HepG2 (cell line): ENCODE measurements at regions not wholly inside any gene's neighbourhood (a gene's known extent, or its start where the extent isn't known, plus 50 kb on each side); places are given as distances from the start of the nearest gene placed in this dataset.

ENCODE experiments used
- ATAC-seq: fragments of 200-7000 bp; cut with Tn5 transposase; 3 replicates; pipeline ENCODE4 v1.9.1; 2020; ENCODE audit warnings: mild to moderate bottlenecking, moderate library complexity
- BruUV-seq: library from RNA; stranded (reverse); fragments of 400-500 nt; replicated peaks from 2 replicates; lab custom pipeline; 2021; lab: Mats Ljungman, UMichigan
- CTCF ChIA-PET: fragments of 300-600 bp; formaldehyde crosslinking; extraction: SDS; loops from one replicate; lab custom pipeline; 2021; ENCODE audit warnings: low total read pairs, inconsistent platforms, low intra/inter-chr PET ratio; lab: Yijun Ruan, JAX
- POLR2A ChIA-PET: fragments of 350-600 bp; sonication (Branson Sonifier 250); formaldehyde crosslinking; loops from one replicate; lab custom pipeline; 2020; ENCODE audit warnings: antibody characterized with exemption, inconsistent platforms; lab: Yijun Ruan, JAX
- DNase-seq: peaks from one replicate; pipeline ENCODE4 v3.0.0-alpha.2; 2015; ENCODE audit warnings: low spot score
- FAIRE-seq: peaks from 3 replicates; lab custom pipeline; 2011; peaks lifted over from hg19 to GRCh38; lab: Jason Lieb, UNC
- H2AFZ ChIP-seq: one replicate; pipeline ENCODE4 v1.6.1; 2011; ENCODE audit warnings: low read length, inconsistent platforms
- H3K27ac ChIP-seq: fragments of 300-600 bp; 3 replicates; pipeline ENCODE4 v1.8.0; 2011; ENCODE audit warnings: mixed run types, mild to moderate bottlenecking, mixed read lengths, low read length, inconsistent platforms; ENCODE audit not compliant: insufficient read depth; ENCODE audit errors: extremely low read length
- H3K27me3 ChIP-seq, 2 experiments: fragments of 200-600 bp in 1 of 2; 2 replicates in 1 of 2; 3 replicates in 1 of 2; pipeline versions ENCODE4 v1.6.0 to v1.8.0; 2011; ENCODE audit warnings: low read length in 2 of 2, mild to moderate bottlenecking in 2 of 2, moderate library complexity in 2 of 2, inconsistent platforms in 1 of 2; ENCODE audit not compliant: insufficient read depth in 2 of 2, control insufficient read depth in 1 of 2
- H3K36me3 ChIP-seq, 2 experiments: fragments of 200-600 bp in 1 of 2; replicated peaks in 1 of 2; 2 replicates in 1 of 2; 3 replicates in 1 of 2; pipeline versions ENCODE4 v1.5.1 to v1.8.0; 2011; ENCODE audit warnings: low read length in 2 of 2, inconsistent platforms in 1 of 2; ENCODE audit not compliant: insufficient read depth in 2 of 2, control insufficient read depth in 1 of 2
- H3K4me1 ChIP-seq: 2 replicates; pipeline ENCODE4 v1.5.1; 2012; ENCODE audit warnings: low read length, inconsistent platforms; ENCODE audit not compliant: insufficient read depth
- H3K4me2 ChIP-seq: 2 replicates; pipeline ENCODE4 v1.6.0; 2011; ENCODE audit warnings: low read depth, low read length, inconsistent platforms
- H3K4me3 ChIP-seq, 3 experiments: fragments of 200-600 bp in 1 of 3; sonication (generic), shearing (Covaris generic) in 1 of 3; replicated peaks in 1 of 3; 2 replicates each; pipeline ENCODE4 v1.5.1; 2011 to 2016; ENCODE audit warnings: low read length in 3 of 3, inconsistent platforms in 2 of 3, low read depth in 2 of 3, mild to moderate bottlenecking in 2 of 3, control low read depth in 1 of 3, mixed read lengths in 1 of 3; ENCODE audit not compliant: insufficient read depth in 1 of 3
- H3K79me2 ChIP-seq: one replicate; pipeline ENCODE4 v1.6.1; 2011; ENCODE audit warnings: low read length, inconsistent platforms; ENCODE audit not compliant: insufficient read depth
- H3K9ac ChIP-seq: 2 replicates; pipeline ENCODE4 v1.6.0; 2011; ENCODE audit warnings: mild to moderate bottlenecking, low read depth, low read length, inconsistent platforms; ENCODE audit not compliant: insufficient read depth
- H3K9me3 ChIP-seq: 2 replicates; pipeline ENCODE4 v1.5.1; 2012; ENCODE audit warnings: mild to moderate bottlenecking, low read length
- H4K20me1 ChIP-seq: 2 replicates; pipeline ENCODE4 v1.6.0; 2011; ENCODE audit warnings: inconsistent platforms, mild to moderate bottlenecking, low read length, moderate library complexity; ENCODE audit not compliant: insufficient read depth
- ATF3 ChIP-seq: sonication (generic); formaldehyde crosslinking; IDR thresholded peaks from 2 replicates; pipeline ENCODE4 v1.4.0; 2020; ENCODE audit warnings: missing genetic modification reagents
- CEBPG ChIP-seq: IDR thresholded peaks from 2 replicates; pipeline ENCODE4 v1.6.1; 2016
- MLXIP ChIP-seq: sonication (generic); formaldehyde crosslinking; IDR thresholded peaks from 2 replicates; pipeline ENCODE4 v1.9.0; 2021; ENCODE audit warnings: missing genetic modification reagents, borderline replicate concordance
- MYNN ChIP-seq: sonication (generic); formaldehyde crosslinking; IDR thresholded peaks from 2 replicates; pipeline ENCODE4 v1.4.0; 2020; ENCODE audit warnings: mild to moderate bottlenecking, low read depth, missing genetic modification reagents
- NCOA5 ChIP-seq: sonication (generic); formaldehyde crosslinking; IDR thresholded peaks from 2 replicates; pipeline ENCODE4 v1.4.0; 2020; ENCODE audit warnings: missing genetic modification reagents
- PCBP2 ChIP-seq: fragments of 200-400 bp; formaldehyde crosslinking; optimal IDR thresholded peaks from 2 replicates; pipeline ENCODE3; 2018; ENCODE audit warnings: low read length, low read depth; ENCODE audit not compliant: poor library complexity, severe bottlenecking
- SOX13 ChIP-seq, 3 experiments: fragments of 450-650 bp in 1 of 3; sonication (generic) in 1 of 3; formaldehyde crosslinking in 1 of 3; IDR thresholded peaks in 2 of 3; conservative IDR thresholded peaks in 1 of 3; 2 replicates each; pipeline versions ENCODE4 v1.5.0 to v1.6.1; 2016 to 2020; ENCODE audit warnings: antibody characterized with exemption in 1 of 3, mild to moderate bottlenecking in 1 of 3, missing compliant biosample characterization in 1 of 3, missing genetic modification reagents in 1 of 3, moderate library complexity in 1 of 3
- THYN1 ChIP-seq: sonication (generic); formaldehyde crosslinking; IDR thresholded peaks from 2 replicates; pipeline ENCODE4 v1.8.1; 2023; ENCODE audit warnings: low read depth, mild to moderate bottlenecking, moderate library complexity, missing genetic modification reagents, borderline replicate concordance
- ZMAT5 ChIP-seq: sonication (generic); formaldehyde crosslinking; IDR thresholded peaks from 2 replicates; pipeline ENCODE4 v1.5.0; 2020; ENCODE audit warnings: mild to moderate bottlenecking, low read depth, missing genetic modification reagents, borderline replicate concordance
- ZNF263 ChIP-seq: sonication (generic); formaldehyde crosslinking; IDR thresholded peaks from 2 replicates; pipeline ENCODE4 v1.4.0; 2020; ENCODE audit warnings: missing genetic modification reagents
- ZNF414 ChIP-seq: sonication (generic); formaldehyde crosslinking; IDR thresholded peaks from 2 replicates; pipeline ENCODE4 v1.5.0; 2020; ENCODE audit warnings: missing genetic modification reagents
- ZNF451 ChIP-seq: sonication (generic); formaldehyde crosslinking; IDR thresholded peaks from 2 replicates; pipeline ENCODE4 v1.5.0; 2020; ENCODE audit warnings: mild to moderate bottlenecking, missing genetic modification reagents
- ZNF558 ChIP-seq: sonication (generic); formaldehyde crosslinking; IDR thresholded peaks from 2 replicates; pipeline ENCODE4 v1.9.0; 2022; ENCODE audit warnings: mild to moderate bottlenecking, missing genetic modification reagents, borderline replicate concordance
- ZNF724P ChIP-seq: sonication (generic); formaldehyde crosslinking; IDR thresholded peaks from 2 replicates; pipeline ENCODE4 v1.8.0; 2022; ENCODE audit warnings: missing genetic modification reagents, borderline replicate concordance
- ZNF746 ChIP-seq: sonication (generic); formaldehyde crosslinking; IDR thresholded peaks from 2 replicates; pipeline ENCODE4 v1.8.0; 2022; ENCODE audit warnings: mild to moderate bottlenecking, missing genetic modification reagents
- ZNF878 ChIP-seq: sonication (generic); formaldehyde crosslinking; IDR thresholded peaks from 2 replicates; pipeline ENCODE4 v1.8.1; 2023; ENCODE audit warnings: mild to moderate bottlenecking, missing genetic modification reagents, moderate library complexity
- WGBS: methylation state at CpG from one replicate; pipeline ENCODE4 v1.1.6; 2017; ENCODE audit warnings: low lambda C conversion rate; 5-methylcytosine and 5-hydroxymethylcytosine counted together
- in situ Hi-C: cut with HindIII; loops from 2 replicates; pipeline ENCODE4 v1.10.0; 2017; ENCODE audit warnings: low pct_unique_long_range_greater_than_20kb; ENCODE audit not compliant: extremely low pct_ligation_motif_present
- intact Hi-C: fragments of 100-400 bp; cut with micrococcal nuclease; formaldehyde crosslinking; loops from one replicate; pipeline ENCODE4 v1.10.0; 2022; ENCODE audit not compliant: unreplicated experiment

- Histone ChIP-seq H2AFZ (no peak overlapping the region), H3K4me2 (no peak overlapping the region), H3K9me3 (no peaks in the 10 kb centered on the region), H4K20me1 (no peaks in the 10 kb centered on the region), H3K36me3 (no peaks in the 10 kb centered on the region), H3K27me3 (no peaks in the 10 kb centered on the region), H3K4me3 (no peak overlapping the region), H3K27ac (no peak overlapping the region), H3K4me1 (no peaks in the 10 kb centered on the region), H3K9ac (no peak overlapping the region), H3K79me2 (no peaks in the 10 kb centered on the region)
- TF ChIP-seq ZNF746 (CRISPR knock-in tag), result no peak
- TF ChIP-seq ZNF558, result no peak
- no peak for TF ChIP-seq ZNF263
- no peak for TF ChIP-seq MLXIP (CRISPR knock-in tag)
- no peak for TF ChIP-seq ZMAT5 (CRISPR knock-in tag)
- TF ChIP-seq NCOA5 (CRISPR knock-in tag), result no peak
- TF ChIP-seq SOX13 (IDR thresholded peaks at IDR 0.05), result no peak
- no peak for TF ChIP-seq SOX13 (CRISPR knock-in tag; conservative IDR thresholded peaks at IDR 0.05 in 1 of 2, IDR thresholded peaks at IDR 0.05 in 1 of 2)
- no peak for TF ChIP-seq MYNN (CRISPR knock-in tag)
- TF ChIP-seq ZNF724P (CRISPR knock-in tag), result no peak
- no peak for TF ChIP-seq PCBP2
- TF ChIP-seq THYN1, result no peak
- TF ChIP-seq ZNF414 (CRISPR knock-in tag), result no peak
- no peak for TF ChIP-seq ATF3 (CRISPR knock-in tag)
- TF ChIP-seq CEBPG, result no peak
- no peak for TF ChIP-seq ZNF878
- no peak for TF ChIP-seq ZNF451 (CRISPR knock-in tag)
- ATAC-seq, result no peak
- 13% methylated on average over 2 of the region's 2 CpGs for WGBS
- no peak for DNase-seq
- in situ Hi-C loops (no loop called here), intact Hi-C loops (no loop called here)
- no peak for FAIRE-seq
- ChIA-PET CTCF (no interaction called here), POLR2A (no interaction called here)
- BruUV-seq, result no TSS peak
Measured at GRCh38 chr6:71459162-71459561, 170.6 kb downstream of the OGFRL1 start.
